Loucy (cell line): ENCODE measurements at regions not wholly inside any gene's neighbourhood (a gene's known extent, or its start where the extent isn't known, plus 50 kb on each side); places are given as distances from the start of the nearest gene placed in this dataset.

ENCODE experiments used
- H2AFZ ChIP-seq: fragments of 200-600 bp; sonication (generic); 2 replicates; pipeline ENCODE4 v1.6.0; 2016; ENCODE audit warnings: antibody characterized with exemption, mild to moderate bottlenecking, low read length, moderate library complexity
- H3F3A ChIP-seq: fragments of 200-600 bp; 2 replicates; pipeline ENCODE4 v1.6.0; 2016; ENCODE audit warnings: antibody characterized with exemption, low read depth, mild to moderate bottlenecking
- H3K27me3 ChIP-seq: fragments of 200-600 bp; sonication (generic); 2 replicates; pipeline ENCODE4 v1.6.1; 2014; ENCODE audit warnings: low read length, mild to moderate bottlenecking; ENCODE audit not compliant: insufficient read depth, poor library complexity, severe bottlenecking
- H3K36me3 ChIP-seq: fragments of 200-600 bp; sonication (generic); 2 replicates; pipeline ENCODE4 v1.6.1; 2016; ENCODE audit warnings: low read length; ENCODE audit not compliant: insufficient read depth
- H3K4me1 ChIP-seq: fragments of 200-600 bp; sonication (generic); 2 replicates; pipeline ENCODE4 v1.5.1; 2014; ENCODE audit warnings: low read length, mild to moderate bottlenecking; ENCODE audit not compliant: insufficient read depth, poor library complexity, severe bottlenecking
- H3K4me2 ChIP-seq: fragments of 200-600 bp; sonication (generic); 2 replicates; pipeline ENCODE4 v1.6.0; 2014; ENCODE audit warnings: antibody characterized with exemption, low read length, low read depth, mild to moderate bottlenecking; ENCODE audit not compliant: poor library complexity, severe bottlenecking
- H3K4me3 ChIP-seq: fragments of 200-600 bp; sonication (generic); 2 replicates; pipeline ENCODE4 v1.5.1; 2014; ENCODE audit warnings: low read length, mild to moderate bottlenecking, mixed read lengths; ENCODE audit not compliant: poor library complexity, severe bottlenecking
- H3K79me2 ChIP-seq: fragments of 200-600 bp; sonication (generic); 2 replicates; pipeline ENCODE4 v1.6.1; 2014; ENCODE audit warnings: low read length; ENCODE audit not compliant: insufficient read depth
- H3K9ac ChIP-seq: fragments of 200-600 bp; sonication (generic); 2 replicates; pipeline ENCODE4 v1.6.0; 2014; ENCODE audit warnings: mild to moderate bottlenecking, low read depth, low read length, moderate library complexity; ENCODE audit not compliant: poor library complexity, severe bottlenecking
- H3K9me2 ChIP-seq: fragments of 200-600 bp; sonication (generic); replicated peaks from 2 replicates; pipeline ENCODE4 v1.6.1; 2016; ENCODE audit warnings: low read depth, low read length, mixed read lengths
- H3K9me3 ChIP-seq: fragments of 200-600 bp; sonication (generic); 2 replicates; pipeline ENCODE4 v1.6.1; 2014; ENCODE audit warnings: mild to moderate bottlenecking, antibody characterized with exemption, low read length, low read depth; ENCODE audit not compliant: insufficient read depth
- H4K20me1 ChIP-seq: fragments of 200-600 bp; sonication (generic); 2 replicates; pipeline ENCODE4 v1.6.0; 2014; ENCODE audit warnings: antibody characterized with exemption, low read length, mild to moderate bottlenecking; ENCODE audit not compliant: insufficient read depth, poor library complexity, severe bottlenecking
- EZH2phosphoT487 ChIP-seq: fragments of 200-600 bp; IDR thresholded peaks from 2 replicates; pipeline ENCODE4 v1.6.1; 2018; ENCODE audit warnings: antibody characterized with exemption, mild to moderate bottlenecking, moderate library complexity, borderline replicate concordance
- TF ChIP-seq, protein P1 (sequence below): fragments of 200-600 bp; sonication (generic); conservative IDR thresholded peaks from 2 replicates; pipeline ENCODE4 v1.5.1; 2014; ENCODE audit warnings: mild to moderate bottlenecking, antibody characterized with exemption, low read length

DNA sequence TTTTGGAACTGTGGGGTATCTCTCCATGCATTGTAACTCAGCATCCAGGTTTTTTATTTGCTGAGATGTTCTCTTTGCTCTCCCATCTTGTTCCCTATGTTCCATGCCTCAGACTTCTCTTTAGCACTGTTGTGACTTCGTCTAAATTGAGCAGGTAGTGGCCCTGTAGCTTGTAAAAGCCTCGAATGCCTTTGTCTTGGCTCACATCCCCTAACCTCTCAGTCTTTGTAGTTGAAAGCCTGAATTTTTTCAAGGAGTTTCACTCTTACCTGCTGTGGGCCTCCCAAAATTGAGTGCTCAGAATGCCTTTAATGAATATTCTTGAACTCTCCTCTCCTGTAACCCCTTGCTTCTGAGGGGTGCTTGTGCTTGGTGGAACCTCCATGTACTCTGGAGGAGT, 1137.3 kb downstream of the REEP3 start:
- Histone ChIP-seq H3F3A (no peaks in the 10 kb centered on the region), H3K79me2 (no peaks in the 10 kb centered on the region), H3K36me3 (no peaks in the 10 kb centered on the region), H3K27me3 (no peaks in the 10 kb centered on the region), H3K4me3 (no peak overlapping the region), H3K9me3 (no peaks in the 10 kb centered on the region), H3K9ac (no peak overlapping the region), H4K20me1 (no peaks in the 10 kb centered on the region), H3K4me1 (no peaks in the 10 kb centered on the region), H3K9me2 (no peaks in the 10 kb centered on the region), H3K4me2 (no peak overlapping the region), H2AFZ (no peak overlapping the region)
- TF ChIP-seq, protein P1, sequence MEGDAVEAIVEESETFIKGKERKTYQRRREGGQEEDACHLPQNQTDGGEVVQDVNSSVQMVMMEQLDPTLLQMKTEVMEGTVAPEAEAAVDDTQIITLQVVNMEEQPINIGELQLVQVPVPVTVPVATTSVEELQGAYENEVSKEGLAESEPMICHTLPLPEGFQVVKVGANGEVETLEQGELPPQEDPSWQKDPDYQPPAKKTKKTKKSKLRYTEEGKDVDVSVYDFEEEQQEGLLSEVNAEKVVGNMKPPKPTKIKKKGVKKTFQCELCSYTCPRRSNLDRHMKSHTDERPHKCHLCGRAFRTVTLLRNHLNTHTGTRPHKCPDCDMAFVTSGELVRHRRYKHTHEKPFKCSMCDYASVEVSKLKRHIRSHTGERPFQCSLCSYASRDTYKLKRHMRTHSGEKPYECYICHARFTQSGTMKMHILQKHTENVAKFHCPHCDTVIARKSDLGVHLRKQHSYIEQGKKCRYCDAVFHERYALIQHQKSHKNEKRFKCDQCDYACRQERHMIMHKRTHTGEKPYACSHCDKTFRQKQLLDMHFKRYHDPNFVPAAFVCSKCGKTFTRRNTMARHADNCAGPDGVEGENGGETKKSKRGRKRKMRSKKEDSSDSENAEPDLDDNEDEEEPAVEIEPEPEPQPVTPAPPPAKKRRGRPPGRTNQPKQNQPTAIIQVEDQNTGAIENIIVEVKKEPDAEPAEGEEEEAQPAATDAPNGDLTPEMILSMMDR: no peak
- no peak for TF ChIP-seq EZH2phosphoT487

DNA sequence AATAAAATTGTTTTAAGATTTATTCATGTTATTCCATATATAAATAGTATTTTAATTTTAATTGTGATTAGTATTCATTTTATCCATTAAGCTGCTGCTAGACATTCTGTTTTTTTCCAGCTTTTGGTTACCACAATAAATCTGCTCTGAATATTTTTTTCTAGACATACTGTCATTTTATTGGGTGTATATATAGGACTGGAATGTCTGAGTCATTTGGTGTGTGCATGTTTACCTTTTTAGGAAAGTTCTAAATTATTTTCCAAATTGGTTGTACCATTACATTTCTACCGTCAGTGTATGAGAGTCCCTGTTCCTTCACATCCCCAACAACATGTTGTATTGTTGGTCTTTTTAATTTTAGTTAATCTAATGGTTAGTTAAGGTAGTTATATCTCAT, 1138.1 kb downstream of the REEP3 start:
- no peaks in the 10 kb centered on the region for H3F3A ChIP-seq
- no peaks in the 10 kb centered on the region for H3K9me3 ChIP-seq
- H3K36me3 ChIP-seq: no peaks in the 10 kb centered on the region
- no peaks in the 10 kb centered on the region for H3K9me2 ChIP-seq
- H3K4me1 ChIP-seq: no peaks in the 10 kb centered on the region
- no peaks in the 10 kb centered on the region for H4K20me1 ChIP-seq
- H3K79me2 ChIP-seq: no peaks in the 10 kb centered on the region
- no peak for TF ChIP-seq EZH2phosphoT487
- TF ChIP-seq, protein P1: no peak
- H2AFZ ChIP-seq: no peak overlapping the region
- no peaks in the 10 kb centered on the region for H3K27me3 ChIP-seq
- no peak overlapping the region for H3K9ac ChIP-seq
- no peak overlapping the region for H3K4me3 ChIP-seq
- H3K4me2 ChIP-seq: no peak overlapping the region

DNA sequence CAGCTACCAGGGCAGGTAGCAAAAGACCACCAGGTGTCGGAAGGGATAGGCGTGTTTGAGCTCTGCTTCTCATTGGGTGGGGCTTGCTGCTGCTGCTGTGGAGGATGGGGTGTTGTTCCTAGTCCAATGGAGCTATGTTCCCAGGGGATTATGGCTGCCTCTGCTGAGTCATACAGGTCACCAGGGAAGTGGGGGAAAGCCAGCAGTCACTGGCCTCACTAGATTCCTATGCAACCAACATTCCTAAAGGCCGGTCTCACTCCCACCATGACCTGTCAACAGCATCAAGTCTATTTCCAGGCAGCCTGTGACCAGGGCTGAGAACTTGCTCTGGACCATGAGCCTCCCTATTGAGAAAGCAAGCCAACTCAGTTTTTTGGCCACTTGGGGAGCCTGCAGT, 1160.8 kb downstream of the REEP3 start:
- no peak overlapping the region for H3K9ac ChIP-seq
- H2AFZ ChIP-seq: no peak overlapping the region
- H3K79me2 ChIP-seq: no peaks in the 10 kb centered on the region
- H3K27me3 ChIP-seq: no peaks in the 10 kb centered on the region
- no peaks in the 10 kb centered on the region for H4K20me1 ChIP-seq
- no peak overlapping the region for H3K4me2 ChIP-seq
- H3F3A ChIP-seq: no peaks in the 10 kb centered on the region
- no peaks in the 10 kb centered on the region for H3K4me1 ChIP-seq
- no peaks in the 10 kb centered on the region for H3K9me2 ChIP-seq
- H3K9me3 ChIP-seq: no peaks in the 10 kb centered on the region
- no peak overlapping the region for H3K4me3 ChIP-seq
- no peaks in the 10 kb centered on the region for H3K36me3 ChIP-seq
- TF ChIP-seq EZH2phosphoT487: no peak
- TF ChIP-seq, protein P1: no peak
